ENCODE measurements at regions not wholly inside any gene's neighbourhood (a gene's known extent, or its start where the extent isn't known, plus 50 kb on each side); places are given as distances from the start of the nearest gene placed in this dataset.

GRCh38 chr18:7173216-7173615 is 55.6 kb upstream of the LAMA1 start:
- Histone ChIP-seq H2BK12ac (ENCODE audit: low read depth, low read length) (no peak overlapping the region), H2AFZ (ENCODE audit: low read length) (no peak overlapping the region), H4K5ac (ENCODE audit: insufficient read length, low read depth, low read length) (no peak overlapping the region), H3K23me2 (ENCODE audit: low read depth, low read length) (no peaks in the 10 kb centered on the region), H3K27ac (ENCODE audit: low read depth, low read length) (no peak overlapping the region), H2AK5ac (ENCODE audit: low read depth, low read length) (no peak overlapping the region), H3K14ac (ENCODE audit: insufficient read length) (no peak overlapping the region), H3K18ac (ENCODE audit: extremely low read depth, low read length) (no peak overlapping the region), H3K56ac (replicated peaks; ENCODE audit: insufficient read length, low read depth, low read length) (no peak overlapping the region), H3K4me3 (ENCODE audit: extremely low read depth in 1 of 4, insufficient read depth in 2 of 4, low read depth in 3 of 4, low read length in 4 of 4) (no peak overlapping the region), H3K4me1 (replicated peaks in 1 of 4; ENCODE audit: control insufficient read depth in 3 of 4, insufficient read depth in 4 of 4, low read length in 3 of 4) (no peaks in the 10 kb centered on the region), H3K27me3 (replicated peaks in 1 of 4; ENCODE audit: control insufficient read depth in 3 of 4, extremely low read depth in 1 of 4, insufficient read depth in 3 of 4, low read length in 3 of 4) (no peaks in the 10 kb centered on the region), H3K79me1 (ENCODE audit: low read depth, low read length) (no peaks in the 10 kb centered on the region), H4K91ac (replicated peaks; ENCODE audit: insufficient read length, low read length) (no peak overlapping the region), H2BK15ac (ENCODE audit: low read length) (no peak overlapping the region), H3K23ac (ENCODE audit: insufficient read length) (no peak overlapping the region), H3K4ac (replicated peaks; ENCODE audit: insufficient read length, low read depth, low read length) (no peak overlapping the region), H3K9ac (replicated peaks in 1 of 4; ENCODE audit: extremely low read depth in 1 of 4, low read depth in 3 of 4, low read length in 3 of 4) (no peak overlapping the region), H4K20me1 (replicated peaks in 1 of 2; ENCODE audit: control insufficient read depth in 1 of 2, insufficient read depth in 2 of 2, low read length in 2 of 2) (no peaks in the 10 kb centered on the region), H3K79me2 (ENCODE audit: control insufficient read depth in 1 of 2, insufficient read depth in 2 of 2, low read length in 2 of 2) (no peaks in the 10 kb centered on the region), H3K9me3 (ENCODE audit: insufficient read depth in 2 of 2, low read depth in 1 of 2, low read length in 1 of 2) (no peaks in the 10 kb centered on the region), H4K8ac (ENCODE audit: extremely low read depth, insufficient read depth, low read length) (no peak overlapping the region; the same call in 1 of the 2 replicates), H3K36me3 (ENCODE audit: control insufficient read depth in 2 of 4, insufficient read depth in 4 of 4, low read length in 3 of 4) (no peaks in the 10 kb centered on the region), H3K4me2 (ENCODE audit: insufficient read depth in 1 of 2, low read depth in 2 of 2, low read length in 2 of 2) (no peak overlapping the region), H2BK120ac (replicated peaks; ENCODE audit: low read depth, low read length) (no peak overlapping the region), H2BK20ac (ENCODE audit: low read length) (no peak overlapping the region), H2BK5ac (ENCODE audit: low read depth, low read length) (no peak overlapping the region)
- WGBS, 2 experiments (ENCODE audit: extremely low coverage in 1 of 2, insufficient coverage in 1 of 2, insufficient read length in 1 of 2, insufficient replicate concordance in 2 of 2, low coverage in 1 of 2, low lambda C conversion rate in 2 of 2, missing lambda C conversion rate in 1 of 2), result 88% methylated on average over 15 of the region's 15 CpGs; no CpG with 5 or more reads in 1 of the 2 experiments
- CTCF ChIA-PET (ENCODE audit: partially characterized antibody), result interaction anchor here (0.5 to 6.2 kb wide), 10 partner anchors 8 to 150 kb away, joined by 3 to 83 read pairs (median 4); no protein-coding TSS in a partner anchor
- POLR2A ChIA-PET (ENCODE audit: partially characterized antibody), result no interaction called here
- TF ChIP-seq JUN (IDR thresholded peaks at IDR 0.05; ENCODE audit: low read depth, low read length) (no peak), TEAD4 (IDR thresholded peaks at IDR 0.05; ENCODE audit: low read depth, low read length) (no peak), NRF1 (IDR thresholded peaks at IDR 0.05; ENCODE audit: low read depth, low read length) (no peak), HDAC6 (IDR thresholded peaks at IDR 0.05; ENCODE audit: low read depth, low read length) (no peak)
- FAIRE-seq (no peak), DNase-seq (ENCODE audit: low read depth in 1 of 2, low spot score in 2 of 2) (no peak)
